CD14-positive monocyte (primary cell): ENCODE measurements at regions not wholly inside any gene's neighbourhood (a gene's known extent, or its start where the extent isn't known, plus 50 kb on each side); places are given as distances from the start of the nearest gene placed in this dataset.

Source experiments
- DNase-seq, 3 donors: peaks; one replicate each; pipeline ENCODE4 v3.0.0-alpha.2; 2011 to 2022
- H2AFZ ChIP-seq: 2 replicates; pipeline ENCODE4 v1.6.0; 2012; ENCODE audit warnings: mild to moderate bottlenecking, low read depth, low read length, inconsistent platforms; ENCODE audit not compliant: insufficient read depth, poor library complexity, severe bottlenecking
- H3K27ac ChIP-seq, 2 donors: 1 replicate in 1 of 2; 2 replicates in 1 of 2; pipeline ENCODE4 v1.5.1; 2012 to 2013; ENCODE audit warnings: low read length in 2 of 2, control low read depth in 1 of 2, inconsistent platforms in 1 of 2, low read depth in 1 of 2, mild to moderate bottlenecking in 1 of 2
- H3K27me3 ChIP-seq, 2 donors: one replicate each; pipeline versions ENCODE4 v1.6.0 to v1.6.1; 2011 to 2013; ENCODE audit warnings: low read length in 2 of 2; ENCODE audit not compliant: control insufficient read depth in 2 of 2, insufficient read depth in 2 of 2
- H3K36me3 ChIP-seq, 2 donors: replicated peaks in 1 of 2; 1 replicate in 1 of 2; 2 replicates in 1 of 2; pipeline versions ENCODE4 v1.5.1 to v1.6.1; 2012 to 2013; ENCODE audit warnings: low read length in 2 of 2, control low read depth in 1 of 2, inconsistent platforms in 1 of 2, mild to moderate bottlenecking in 1 of 2; ENCODE audit not compliant: insufficient read depth in 2 of 2, control insufficient read depth in 1 of 2
- H3K4me1 ChIP-seq, 2 donors: 1 replicate in 1 of 2; 2 replicates in 1 of 2; pipeline versions ENCODE4 v1.5.1 to v1.6.1; 2012 to 2013; ENCODE audit warnings: low read length in 2 of 2, control low read depth in 1 of 2, inconsistent platforms in 1 of 2, mild to moderate bottlenecking in 1 of 2, moderate library complexity in 1 of 2; ENCODE audit not compliant: insufficient read depth in 2 of 2, control insufficient read depth in 1 of 2
- H3K4me2 ChIP-seq: replicated peaks from 2 replicates; pipeline ENCODE3; 2012; ENCODE audit warnings: low read length, moderate library complexity, mild to moderate bottlenecking; ENCODE audit not compliant: poor library complexity, severe bottlenecking; ENCODE audit errors: extremely low read depth
- H3K4me3 ChIP-seq, 3 experiments: fragments of 200-600 bp in 1 of 3; sonication (generic) in 1 of 3; replicated peaks in 1 of 3; 1 replicate in 2 of 3; 2 replicates in 1 of 3; pipeline ENCODE4 v1.5.1; 2011 to 2013; ENCODE audit warnings: low read length in 3 of 3, mild to moderate bottlenecking in 3 of 3, control low read depth in 2 of 3, low read depth in 2 of 3, inconsistent platforms in 1 of 3, moderate library complexity in 1 of 3
- H3K79me2 ChIP-seq: 2 replicates; pipeline ENCODE4 v1.6.0; 2012; ENCODE audit warnings: mild to moderate bottlenecking, control low read depth, inconsistent platforms, low read length, moderate library complexity; ENCODE audit not compliant: insufficient read depth
- H3K9ac ChIP-seq: 2 replicates; pipeline ENCODE4 v1.6.0; 2017; ENCODE audit warnings: low read length, mild to moderate bottlenecking; ENCODE audit not compliant: insufficient read depth, poor library complexity, severe bottlenecking
- H3K9me3 ChIP-seq, 2 donors: replicated peaks in 1 of 2; 1 replicate in 1 of 2; 2 replicates in 1 of 2; pipeline versions ENCODE4 v1.5.1 to v1.6.1; 2012 to 2013; ENCODE audit warnings: low read length in 2 of 2, control low read depth in 1 of 2; ENCODE audit not compliant: control insufficient read depth in 1 of 2, insufficient read depth in 1 of 2
- H4K20me1 ChIP-seq: 2 replicates; pipeline ENCODE4 v1.6.0; 2012; ENCODE audit warnings: mild to moderate bottlenecking, low read length, control low read depth, moderate library complexity; ENCODE audit not compliant: insufficient read depth
- H3K27ac Mint-ChIP-seq, 7 donors: one replicate each; pipeline ENCODE4 v1.8.0; 2020; ENCODE audit warnings: mild to moderate bottlenecking in 7 of 7, mixed read lengths in 7 of 7, moderate library complexity in 6 of 7, inconsistent platforms in 2 of 7
- H3K27me3 Mint-ChIP-seq, 3 donors: one replicate each; pipeline ENCODE4 v1.8.0; 2021 to 2022; ENCODE audit warnings: low read depth in 3 of 3, mild to moderate bottlenecking in 3 of 3, mixed read lengths in 3 of 3, moderate library complexity in 3 of 3, inconsistent platforms in 1 of 3
- H3K36me3 Mint-ChIP-seq, 2 donors: one replicate each; pipeline ENCODE4 v1.8.0; 2020; ENCODE audit warnings: mixed read lengths in 2 of 2, inconsistent platforms in 1 of 2, mild to moderate bottlenecking in 1 of 2
- H3K4me1 Mint-ChIP-seq: one replicate; pipeline ENCODE4 v1.8.0; 2020; ENCODE audit warnings: mild to moderate bottlenecking, mixed read lengths
- H3K4me3 Mint-ChIP-seq, 2 donors: one replicate each; pipeline ENCODE4 v1.8.0; 2020; ENCODE audit warnings: mild to moderate bottlenecking in 2 of 2, mixed read lengths in 2 of 2, moderate library complexity in 1 of 2
- H3K9me3 Mint-ChIP-seq, 7 donors: one replicate each; pipeline ENCODE4 v1.8.0; 2020 to 2022; ENCODE audit warnings: mixed read lengths in 7 of 7, mild to moderate bottlenecking in 6 of 7, moderate library complexity in 6 of 7, inconsistent platforms in 2 of 7
- WGBS: methylation state at CpG from one replicate; pipeline ENCODE4 v1.1.5; 2013; ENCODE audit warnings: missing lambda C conversion rate; ENCODE audit not compliant: insufficient coverage; 5-methylcytosine and 5-hydroxymethylcytosine counted together
- intact Hi-C, 2 donors: fragments of 100-400 bp; cut with micrococcal nuclease; formaldehyde crosslinking; loops; one replicate each; pipeline versions ENCODE4 v1.15.0 to v1.15.1; 2023
- TF ChIP-seq, protein P1 (sequence below): fragments of 200-600 bp; IDR thresholded peaks from one replicate; pipeline ENCODE4 v1.8.0; 2022; ENCODE audit warnings: antibody characterized with exemption, mild to moderate bottlenecking

DNA sequence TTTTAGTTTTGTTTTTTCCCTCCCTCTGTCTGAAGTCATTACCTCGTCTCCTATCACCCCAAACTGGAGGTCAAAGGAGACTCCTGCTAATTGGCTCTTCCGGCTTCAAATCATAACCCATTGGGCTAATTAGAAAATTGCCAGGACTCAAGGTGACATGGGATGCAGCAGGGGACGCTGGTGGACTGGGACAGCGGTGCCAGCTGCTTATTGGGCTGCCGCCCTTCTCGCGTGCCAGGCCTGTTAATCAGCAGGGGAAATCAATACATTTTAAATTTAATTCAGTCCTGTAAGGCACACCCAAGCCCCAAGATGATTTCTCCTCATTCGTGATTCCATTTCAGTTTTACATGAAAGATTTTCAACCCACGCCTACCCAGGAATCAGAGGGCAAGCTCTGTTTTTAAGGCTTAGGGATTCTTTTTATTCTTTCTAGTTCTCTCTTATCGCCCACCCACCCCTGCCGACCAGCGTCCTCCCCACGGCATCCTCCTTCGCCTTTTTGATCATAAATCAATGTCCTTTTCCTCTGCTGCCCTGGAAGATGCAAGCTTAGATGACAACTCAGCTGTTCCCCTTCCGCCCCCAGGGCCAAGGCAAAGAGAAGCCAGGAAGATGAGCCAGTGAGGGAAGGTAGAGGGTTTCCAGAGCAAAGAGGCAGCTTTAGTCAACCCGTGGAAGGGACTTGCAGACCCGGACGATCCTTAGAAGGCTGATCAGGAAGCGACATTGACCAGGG, 329.6 kb downstream of the UACA start:
- H3K4me1 ChIP-seq = peaks cover 37 to 52% of the 10 kb centered on the region in 2 donors
- H3K27ac ChIP-seq = no peak overlapping the region
- no peak overlapping the region for H3K4me3 Mint-ChIP-seq
- peaks cover 2 to 3% of the 10 kb centered on the region in 2 donors for H3K36me3 Mint-ChIP-seq
- no peak overlapping the region for H3K27ac Mint-ChIP-seq
- no peak for DNase-seq
- H3K4me2 ChIP-seq = no peak overlapping the region
- H3K27me3 Mint-ChIP-seq = peaks cover 0 to 1% (median 1%) of the 10 kb centered on the region in 3 donors
- no peaks in the 10 kb centered on the region for H3K79me2 ChIP-seq
- intact Hi-C loops = no loop called here
- H4K20me1 ChIP-seq = no peaks in the 10 kb centered on the region
- TF ChIP-seq, protein P1, sequence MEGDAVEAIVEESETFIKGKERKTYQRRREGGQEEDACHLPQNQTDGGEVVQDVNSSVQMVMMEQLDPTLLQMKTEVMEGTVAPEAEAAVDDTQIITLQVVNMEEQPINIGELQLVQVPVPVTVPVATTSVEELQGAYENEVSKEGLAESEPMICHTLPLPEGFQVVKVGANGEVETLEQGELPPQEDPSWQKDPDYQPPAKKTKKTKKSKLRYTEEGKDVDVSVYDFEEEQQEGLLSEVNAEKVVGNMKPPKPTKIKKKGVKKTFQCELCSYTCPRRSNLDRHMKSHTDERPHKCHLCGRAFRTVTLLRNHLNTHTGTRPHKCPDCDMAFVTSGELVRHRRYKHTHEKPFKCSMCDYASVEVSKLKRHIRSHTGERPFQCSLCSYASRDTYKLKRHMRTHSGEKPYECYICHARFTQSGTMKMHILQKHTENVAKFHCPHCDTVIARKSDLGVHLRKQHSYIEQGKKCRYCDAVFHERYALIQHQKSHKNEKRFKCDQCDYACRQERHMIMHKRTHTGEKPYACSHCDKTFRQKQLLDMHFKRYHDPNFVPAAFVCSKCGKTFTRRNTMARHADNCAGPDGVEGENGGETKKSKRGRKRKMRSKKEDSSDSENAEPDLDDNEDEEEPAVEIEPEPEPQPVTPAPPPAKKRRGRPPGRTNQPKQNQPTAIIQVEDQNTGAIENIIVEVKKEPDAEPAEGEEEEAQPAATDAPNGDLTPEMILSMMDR = no peak
- no peak overlapping the region for H3K9ac ChIP-seq
- peaks cover 0 to 11% (median 6%) of the 10 kb centered on the region in 7 donors for H3K9me3 Mint-ChIP-seq
- H3K4me1 Mint-ChIP-seq = peaks cover 46% of the 10 kb centered on the region
- H2AFZ ChIP-seq = no peak overlapping the region
- WGBS = 93% methylated on average over 11 of the region's 19 CpGs
- no peaks in the 10 kb centered on the region for H3K36me3 ChIP-seq
- peaks cover 0 to 5% of the 10 kb centered on the region in 2 donors for H3K9me3 ChIP-seq
- no peak overlapping the region for H3K4me3 ChIP-seq
- no peaks in the 10 kb centered on the region for H3K27me3 ChIP-seq

DNA sequence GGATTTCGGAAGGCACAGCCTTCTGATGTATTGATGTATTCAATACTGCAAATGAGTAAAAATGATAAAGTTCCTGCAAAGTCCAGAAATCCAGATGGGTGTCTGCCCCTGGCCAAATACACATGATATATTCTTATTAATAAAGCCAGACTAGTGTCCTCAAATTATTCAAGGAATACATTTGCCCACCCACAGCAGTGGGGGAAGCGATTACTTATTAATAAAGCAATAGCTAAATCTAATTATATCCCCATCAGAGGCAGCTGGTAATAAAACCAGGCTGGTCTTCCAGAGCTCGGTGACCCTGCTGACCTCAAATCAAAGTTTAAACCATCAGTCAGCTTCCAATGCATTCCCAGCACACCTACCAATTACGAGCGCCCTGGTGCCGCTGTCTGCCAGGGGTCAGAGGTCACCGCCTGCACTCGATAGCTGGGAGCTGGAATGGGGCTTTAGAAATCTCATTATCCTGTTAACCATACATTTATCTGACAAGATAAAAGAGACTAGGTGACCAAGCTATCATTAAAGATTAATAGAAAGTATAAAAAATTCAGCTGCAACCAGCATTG, 330.3 kb downstream of the UACA start:
- DNase-seq = no peak
- 100% methylated on average over 5 of the region's 8 CpGs for WGBS
- Histone ChIP-seq H3K4me2 (no peak overlapping the region), H3K9me3 (peaks cover 0 to 5% of the 10 kb centered on the region in 2 donors), H3K4me1 (peaks cover 37 to 50% of the 10 kb centered on the region in 2 donors), H4K20me1 (no peaks in the 10 kb centered on the region), H3K36me3 (no peaks in the 10 kb centered on the region), H3K27ac (no peak overlapping the region), H3K9ac (no peak overlapping the region), H2AFZ (no peak overlapping the region), H3K27me3 (no peaks in the 10 kb centered on the region), H3K4me3 (no peak overlapping the region), H3K79me2 (no peaks in the 10 kb centered on the region)
- Mint-ChIP-seq H3K36me3 (peaks cover 3 to 7% of the 10 kb centered on the region in 2 donors), H3K9me3 (peaks cover 3 to 17% (median 6%) of the 10 kb centered on the region in 7 donors), H3K4me1 (peaks cover 45% of the 10 kb centered on the region), H3K4me3 (no peak overlapping the region), H3K27me3 (peaks cover 0 to 1% (median 1%) of the 10 kb centered on the region in 3 donors), H3K27ac (no peak overlapping the region)
- intact Hi-C loops = no loop called here
- TF ChIP-seq, protein P1 = no peak
